HG03521 (cell line): ENCODE measurements at regions not wholly inside any gene's neighbourhood (a gene's known extent, or its start where the extent isn't known, plus 50 kb on each side); places are given as distances from the start of the nearest gene placed in this dataset.

Experiments
- ATAC-seq: cut with Tn5 transposase; IDR thresholded peaks from one replicate; pipeline ENCODE4 v1.9.1; 2021; ENCODE audit warnings: mild to moderate bottlenecking, moderate library complexity; ENCODE audit not compliant: unreplicated experiment

DNA sequence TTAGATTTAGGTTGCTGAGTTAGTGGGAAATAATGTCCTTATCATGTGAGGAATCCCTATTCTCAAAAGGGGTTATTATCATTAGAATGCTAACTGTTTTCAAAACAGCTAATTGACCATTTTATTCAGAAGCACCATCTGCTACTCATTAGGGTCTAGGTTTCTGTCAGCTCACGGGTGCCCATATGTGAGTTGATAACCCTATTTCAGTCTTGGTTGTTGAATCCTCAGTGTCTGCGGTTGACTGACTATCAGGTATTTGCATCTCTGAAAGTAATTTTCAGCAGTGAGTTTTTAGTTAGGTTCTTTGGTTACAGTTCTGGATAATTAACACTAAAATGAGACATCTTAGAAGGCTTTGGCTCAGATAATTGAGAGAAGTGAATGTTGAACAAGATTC lies 1404.0 kb downstream of the AACS start:
- ATAC-seq, result no peak

DNA sequence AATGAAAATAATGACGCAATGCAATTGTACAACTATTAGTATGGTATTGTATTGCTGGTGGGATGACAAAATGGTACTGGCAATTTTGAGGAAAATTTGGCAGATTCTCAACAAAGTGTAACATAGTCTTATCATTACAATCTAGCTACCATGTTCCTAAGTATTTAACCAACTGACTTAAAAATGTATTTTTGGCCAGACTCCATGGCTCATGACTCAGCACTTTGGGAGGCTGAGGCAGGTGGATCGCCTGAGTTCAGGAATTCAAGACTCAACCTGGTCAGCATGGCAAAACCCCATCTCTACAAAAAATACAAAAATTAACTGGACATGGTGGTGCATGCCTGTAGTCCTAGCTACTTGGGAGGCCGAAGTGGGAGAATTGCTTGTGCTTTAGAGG lies 1409.5 kb downstream of the AACS start:
- no peak for ATAC-seq

GRCh38 chr12:126480451-126480850 lies 1415.2 kb downstream of the AACS start:
- no peak for ATAC-seq

DNA sequence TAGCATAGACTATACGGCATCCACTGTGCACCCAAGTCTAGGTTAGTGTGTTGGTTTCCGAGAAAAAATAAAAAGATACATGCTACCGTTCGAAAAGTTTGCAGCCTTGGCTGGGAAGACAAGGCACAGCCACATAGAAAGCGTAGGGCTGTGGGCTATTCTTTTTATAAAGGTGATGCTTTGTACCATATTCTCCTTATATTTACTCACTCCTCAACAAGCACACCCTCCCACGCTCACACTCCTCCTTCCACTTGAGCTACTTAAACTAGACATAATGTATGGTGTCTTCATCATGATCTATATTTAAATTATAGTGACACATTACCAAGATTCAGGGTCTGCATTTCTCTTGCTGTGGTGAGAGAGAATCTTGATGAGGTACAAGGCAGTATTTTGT lies 1416.5 kb downstream of the AACS start:
- no peak for ATAC-seq

GRCh38 chr12:126482238-126482889 lies 1417.1 kb downstream of the AACS start:
- ATAC-seq, result no peak

- ATAC-seq, result no peak
Observed at GRCh38 chr12:126483145-126484068, 1418.2 kb downstream of the AACS start.

GRCh38 chr12:126487431-126487980 lies 1422.3 kb downstream of the AACS start:
- no peak for ATAC-seq

DNA sequence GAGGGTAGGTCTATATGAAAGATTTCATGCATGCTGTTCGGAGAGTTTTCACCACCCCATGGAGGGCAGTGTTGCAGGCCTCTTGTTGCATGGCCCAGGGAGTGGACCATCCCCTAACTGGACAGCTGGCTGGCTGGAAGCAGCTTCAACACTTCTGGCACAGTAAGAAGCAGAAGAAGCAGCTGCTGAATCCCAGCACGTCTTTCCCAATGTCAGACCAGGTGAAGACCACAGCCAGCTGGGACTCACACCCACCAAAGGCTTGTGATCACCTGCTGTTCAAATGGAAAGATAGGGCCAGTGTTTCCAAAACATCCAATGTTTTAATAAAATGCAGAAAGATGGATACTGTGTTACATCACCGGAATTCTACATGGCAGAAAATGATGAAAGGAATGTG lies 1423.6 kb downstream of the AACS start:
- ATAC-seq, result no peak

DNA sequence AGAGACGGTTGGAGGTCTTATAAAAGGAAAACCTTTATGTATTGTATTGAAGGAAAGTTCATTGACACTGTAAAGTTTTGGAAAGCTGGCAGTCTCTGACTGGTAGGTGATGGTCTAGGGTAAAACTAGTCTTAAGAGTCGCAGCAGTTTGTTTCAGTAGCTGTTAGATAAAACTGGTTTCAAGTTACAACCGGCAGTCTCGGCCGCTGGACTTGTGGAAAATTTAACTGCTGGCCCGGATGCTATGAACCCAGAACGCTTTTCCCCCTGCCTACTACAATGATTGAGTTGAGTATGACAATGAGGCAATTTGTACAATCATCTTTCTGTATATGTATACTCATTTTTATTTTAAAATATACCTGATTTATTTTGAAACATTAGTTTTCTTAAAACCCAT lies 1426.9 kb downstream of the AACS start:
- no peak for ATAC-seq

DNA sequence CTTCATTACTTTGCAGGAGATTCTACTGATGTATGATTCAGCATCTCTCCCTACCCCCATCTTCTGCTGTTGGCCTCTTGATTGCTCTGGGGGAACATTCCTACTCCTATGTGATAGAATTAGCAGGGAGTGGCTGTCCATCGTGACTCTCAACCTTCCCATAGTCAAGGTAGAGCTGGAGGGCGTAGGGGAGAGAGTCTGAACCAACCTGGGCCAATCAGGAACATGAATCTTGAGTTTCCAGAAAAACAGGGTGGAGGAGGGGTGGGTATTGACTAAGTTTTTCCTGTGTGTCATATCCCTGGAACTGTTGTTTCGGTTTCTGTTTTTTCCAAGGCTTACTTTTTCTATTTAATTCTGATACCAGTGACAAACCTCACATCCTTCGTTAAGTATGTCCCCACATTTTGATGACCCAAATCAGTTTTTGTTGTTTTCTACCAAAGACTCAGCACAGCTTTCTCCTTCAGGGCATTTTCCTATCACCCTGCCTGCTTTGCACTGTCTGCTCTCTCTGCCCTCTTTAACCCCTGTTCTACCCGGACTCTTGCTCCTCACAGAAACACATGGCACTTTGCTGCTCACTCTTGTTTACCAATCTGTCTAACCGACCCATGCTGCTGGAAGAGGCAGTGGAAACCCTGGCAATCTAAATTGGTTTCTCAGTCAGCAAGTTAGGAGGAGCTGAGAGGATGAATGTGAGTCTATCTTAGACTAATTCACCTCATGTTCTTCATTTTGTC lies 1428.3 kb downstream of the AACS start:
- no peak for ATAC-seq

- no peak for ATAC-seq
Observed at GRCh38 chr12:126496201-126496600, 1431.0 kb downstream of the AACS start.

- no peak for ATAC-seq
Observed at GRCh38 chr12:126506426-126507182, 1441.4 kb downstream of the AACS start.

GRCh38 chr12:126507231-126507630 lies 1442.0 kb downstream of the AACS start:
- no peak for ATAC-seq

GRCh38 chr12:126509572-126509971 lies 1444.3 kb downstream of the AACS start:
- no peak for ATAC-seq

- ATAC-seq, result no peak
Observed at GRCh38 chr12:126510630-126511029, 1445.4 kb downstream of the AACS start.

DNA sequence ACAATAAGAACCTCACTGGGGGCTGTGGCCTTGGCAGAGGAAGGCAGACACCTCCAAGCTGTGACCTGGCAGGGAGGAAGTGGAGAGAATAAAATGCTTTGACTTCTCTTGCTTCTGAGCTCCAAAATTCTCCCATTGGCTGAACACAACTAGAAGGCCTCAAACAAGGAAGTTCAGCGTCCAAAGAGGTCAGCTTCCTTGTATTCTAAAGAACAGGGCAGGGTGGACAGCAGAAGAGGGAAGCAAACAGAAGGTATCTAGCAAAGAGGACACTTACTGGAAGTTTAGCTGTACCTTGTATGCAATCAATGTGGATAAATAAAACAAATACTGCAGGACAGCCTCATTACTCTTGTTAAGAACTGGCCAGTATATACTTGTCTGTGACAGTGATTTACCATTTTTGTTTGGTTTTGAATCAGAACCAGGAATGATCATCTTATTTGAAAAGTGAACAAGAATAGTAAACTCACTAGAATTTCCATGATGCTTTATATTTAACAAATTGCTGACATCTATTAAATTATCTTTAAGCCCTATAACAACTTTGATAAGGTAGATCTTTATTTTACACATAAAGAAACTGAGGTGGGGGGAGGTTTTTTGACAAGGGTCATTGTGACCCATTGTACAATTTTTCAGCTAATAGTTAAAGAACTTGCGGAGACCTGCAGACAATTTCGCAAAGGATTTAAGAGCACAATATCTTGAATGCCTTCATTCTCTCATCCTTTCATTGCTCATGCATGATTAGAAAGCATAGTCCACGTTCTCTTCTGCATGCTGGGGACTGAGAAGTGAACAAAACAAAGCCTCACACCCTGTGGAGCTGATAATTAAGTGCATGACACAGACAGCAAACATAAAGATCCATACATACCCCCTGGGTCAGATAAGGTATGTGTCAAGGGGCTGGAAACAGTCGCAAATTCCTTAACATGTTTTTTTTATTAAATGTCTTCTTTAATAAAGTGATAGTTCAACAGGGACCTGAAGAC lies 1448.0 kb downstream of the AACS start:
- no peak for ATAC-seq

- no peak for ATAC-seq
Observed at GRCh38 chr12:126518596-126519200, 1453.5 kb downstream of the AACS start.

DNA sequence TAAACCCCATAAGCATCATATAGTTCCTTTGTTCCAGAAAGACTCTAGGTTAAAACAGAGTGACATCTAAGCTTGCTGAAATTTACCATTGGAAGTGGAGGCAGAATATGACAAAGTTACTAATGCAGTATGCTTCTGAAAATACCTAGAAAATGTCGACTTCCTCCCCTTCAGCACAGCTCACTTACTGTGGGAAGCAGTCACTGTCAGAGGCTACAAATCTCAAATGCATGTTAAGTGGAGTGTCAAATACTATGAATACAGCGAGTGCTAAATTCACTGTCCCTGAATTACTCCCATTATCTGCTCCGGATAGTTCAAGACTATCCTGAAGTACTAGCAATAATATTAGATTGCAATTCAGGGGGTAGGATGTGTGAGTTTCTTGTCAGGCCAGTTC lies 1454.6 kb downstream of the AACS start:
- ATAC-seq, result no peak

DNA sequence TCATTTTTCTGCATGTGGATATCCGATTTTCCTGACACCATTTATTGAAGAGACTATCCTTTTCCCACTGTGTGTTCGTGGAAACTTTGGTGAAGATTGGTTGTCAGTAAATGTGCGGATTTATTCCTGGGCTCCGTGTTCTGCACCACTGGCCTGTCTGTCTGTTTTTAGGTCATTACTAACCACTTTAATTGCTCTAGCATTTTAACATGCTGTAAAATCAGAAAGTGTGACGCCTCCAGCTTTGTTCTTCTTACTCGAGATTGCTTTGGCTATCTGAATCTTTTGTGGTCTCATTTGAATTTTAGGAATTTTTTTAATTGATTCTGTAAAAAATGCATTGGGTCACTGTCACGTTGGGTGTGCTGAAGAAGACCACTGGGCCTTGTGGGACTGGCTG lies 1458.7 kb downstream of the AACS start:
- no peak for ATAC-seq
